Peyer's patch (tissue), 4 donors: ENCODE measurements at regions not wholly inside any gene's neighbourhood (a gene's known extent, or its start where the extent isn't known, plus 50 kb on each side); places are given as distances from the start of the nearest gene placed in this dataset.

Experiments used
- CTCF ChIP-seq, 6 experiments: fragments of 450-650 bp in 4 of 6; fragments of 200-600 bp in 2 of 6; sonication (generic) in 1 of 6; IDR thresholded peaks; one replicate each; pipeline ENCODE4 v1.5.1; 2017 to 2019; ENCODE audit warnings: antibody characterized with exemption in 6 of 6, mild to moderate bottlenecking in 3 of 6, moderate library complexity in 1 of 6
- POLR2A ChIP-seq, 2 donors: fragments of 450-650 bp; IDR thresholded peaks; one replicate each; pipeline ENCODE4 v1.5.1; 2017; ENCODE audit warnings: antibody characterized with exemption in 2 of 2, mild to moderate bottlenecking in 2 of 2, moderate library complexity in 2 of 2

GRCh38 chr14:105733081-105734065, 207.0 kb downstream of the TMEM121 start:
- TF ChIP-seq POLR2A (IDR thresholded peaks at IDR 0.05) (no peak), CTCF (IDR thresholded peaks at IDR 0.05) (no peak)
